ENCODE measurements at regions not wholly inside any gene's neighbourhood (a gene's known extent, or its start where the extent isn't known, plus 50 kb on each side); places are given as distances from the start of the nearest gene placed in this dataset.

- TF ChIP-seq CTCF (IDR thresholded peaks at IDR 0.05), result no peak
- TF ChIP-seq EP300 (IDR thresholded peaks at IDR 0.05), result no peak
Observed at GRCh38 chr2:57417007-57417406, 629.6 kb upstream of the VRK2 start.
